H1 (cell line): ENCODE measurements at regions not wholly inside any gene's neighbourhood (a gene's known extent, or its start where the extent isn't known, plus 50 kb on each side); places are given as distances from the start of the nearest gene placed in this dataset.
"Not testable (repeated sequence)": the region's sequence is repeated elsewhere in the genome, so short reads cannot be mapped to it uniquely, and the experiment has no call there.

Experiments used
- CHD2 ChIP-seq: IDR thresholded peaks from 2 replicates; pipeline ENCODE4 v1.6.1; 2012; ENCODE audit warnings: low read length, improper control_type of control experiment
- EGR1 ChIP-seq: IDR thresholded peaks from 2 replicates; pipeline ENCODE4 v1.6.1; 2011; ENCODE audit warnings: low read depth, low read length, borderline replicate concordance
- EP300 ChIP-seq, 2 experiments: IDR thresholded peaks; 1 replicate in 1 of 2; 2 replicates in 1 of 2; pipeline ENCODE4 v1.6.1; 2011 to 2012; ENCODE audit warnings: low read depth in 2 of 2, low read length in 2 of 2, mild to moderate bottlenecking in 2 of 2, borderline replicate concordance in 1 of 2, inconsistent platforms in 1 of 2, moderate library complexity in 1 of 2
- EZH2 ChIP-seq: fragments of 200-600 bp; sonication (generic); IDR thresholded peaks from 2 replicates; pipeline ENCODE4 v1.7.1; 2012; ENCODE audit warnings: low read depth, mild to moderate bottlenecking, moderate library complexity, low read length, inconsistent platforms; ENCODE audit not compliant: severe bottlenecking
- GTF2F1 ChIP-seq: IDR thresholded peaks from 2 replicates; pipeline ENCODE4 v1.6.1; 2012; ENCODE audit warnings: low read depth, low read length, improper control_type of control experiment, borderline replicate concordance
- MAX ChIP-seq: IDR thresholded peaks from 2 replicates; pipeline ENCODE4 v1.6.1; 2012; ENCODE audit warnings: inconsistent platforms
- POLR2A ChIP-seq, 2 experiments: IDR thresholded peaks; 1 replicate in 1 of 2; 2 replicates in 1 of 2; pipeline ENCODE4 v1.6.1; 2011; ENCODE audit warnings: low read depth in 2 of 2, low read length in 2 of 2, mild to moderate bottlenecking in 2 of 2; ENCODE audit errors: control extremely low read depth in 1 of 2
- POLR2AphosphoS5 ChIP-seq: IDR thresholded peaks from 2 replicates; pipeline ENCODE4 v1.6.1; 2011; ENCODE audit warnings: low read depth, low read length
- RNF2 ChIP-seq: fragments of 200-900, 300-1000 bp; sonication (generic); IDR thresholded peaks from 2 replicates; pipeline ENCODE4 v1.7.1; 2016; ENCODE audit warnings: borderline replicate concordance, low read depth, mild to moderate bottlenecking, antibody characterized with exemption, low read length; ENCODE audit not compliant: poor library complexity, severe bottlenecking; ENCODE audit errors: missing control alignments
- RXRA ChIP-seq: IDR thresholded peaks from 2 replicates; pipeline ENCODE4 v1.6.1; 2011; ENCODE audit warnings: low read depth, mild to moderate bottlenecking, low read length, moderate library complexity; ENCODE audit not compliant: insufficient read depth
- SIN3A ChIP-seq, 2 experiments: IDR thresholded peaks in 1 of 2; conservative IDR thresholded peaks in 1 of 2; 2 replicates each; pipeline ENCODE4 v1.6.1; 2011 to 2012; ENCODE audit warnings: low read length in 2 of 2, improper control_type of control experiment in 1 of 2, low read depth in 1 of 2, mild to moderate bottlenecking in 1 of 2
- SP2 ChIP-seq: IDR thresholded peaks from 2 replicates; pipeline ENCODE4 v1.6.1; 2012; ENCODE audit warnings: mild to moderate bottlenecking, low read length, inconsistent platforms
- TF ChIP-seq, protein P1 (sequence below), 3 experiments: IDR thresholded peaks; 1 replicate in 2 of 3; 2 replicates in 1 of 3; pipeline versions ENCODE4 v1.5.1 to v1.6.1; 2011; ENCODE audit warnings: low read length in 3 of 3, mild to moderate bottlenecking in 3 of 3, inconsistent platforms in 2 of 3, low read depth in 1 of 3, moderate library complexity in 1 of 3; ENCODE audit not compliant: insufficient read depth in 1 of 3; ENCODE audit errors: control extremely low read depth in 1 of 3

GRCh38 chr1:30206631-30207030, 516.8 kb downstream of the MATN1 start:
- not testable (repeated sequence) for TF ChIP-seq RXRA; POLR2AphosphoS5; SIN3A (conservative IDR thresholded peaks at IDR 0.05 in 1 of 2, IDR thresholded peaks at IDR 0.05 in 1 of 2; ENCODE audit: low read depth in 1 of 2, low read length in 2 of 2); GTF2F1; RNF2; EZH2; MAX; SP2; CHD2; POLR2A (IDR thresholded peaks at IDR 0.05; ENCODE audit: control extremely low read depth in 1 of 2, low read depth in 2 of 2, low read length in 2 of 2); EGR1; EP300 (IDR thresholded peaks at IDR 0.05; ENCODE audit: borderline replicate concordance in 1 of 2, low read depth in 2 of 2, low read length in 2 of 2)
- TF ChIP-seq, protein P1, sequence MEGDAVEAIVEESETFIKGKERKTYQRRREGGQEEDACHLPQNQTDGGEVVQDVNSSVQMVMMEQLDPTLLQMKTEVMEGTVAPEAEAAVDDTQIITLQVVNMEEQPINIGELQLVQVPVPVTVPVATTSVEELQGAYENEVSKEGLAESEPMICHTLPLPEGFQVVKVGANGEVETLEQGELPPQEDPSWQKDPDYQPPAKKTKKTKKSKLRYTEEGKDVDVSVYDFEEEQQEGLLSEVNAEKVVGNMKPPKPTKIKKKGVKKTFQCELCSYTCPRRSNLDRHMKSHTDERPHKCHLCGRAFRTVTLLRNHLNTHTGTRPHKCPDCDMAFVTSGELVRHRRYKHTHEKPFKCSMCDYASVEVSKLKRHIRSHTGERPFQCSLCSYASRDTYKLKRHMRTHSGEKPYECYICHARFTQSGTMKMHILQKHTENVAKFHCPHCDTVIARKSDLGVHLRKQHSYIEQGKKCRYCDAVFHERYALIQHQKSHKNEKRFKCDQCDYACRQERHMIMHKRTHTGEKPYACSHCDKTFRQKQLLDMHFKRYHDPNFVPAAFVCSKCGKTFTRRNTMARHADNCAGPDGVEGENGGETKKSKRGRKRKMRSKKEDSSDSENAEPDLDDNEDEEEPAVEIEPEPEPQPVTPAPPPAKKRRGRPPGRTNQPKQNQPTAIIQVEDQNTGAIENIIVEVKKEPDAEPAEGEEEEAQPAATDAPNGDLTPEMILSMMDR (IDR thresholded peaks at IDR 0.05; ENCODE audit: control extremely low read depth in 1 of 3, insufficient read depth in 1 of 3, low read depth in 1 of 3, low read length in 3 of 3), result not testable (repeated sequence)
